Ishikawa (cell line): ENCODE measurements at regions not wholly inside any gene's neighbourhood (a gene's known extent, or its start where the extent isn't known, plus 50 kb on each side); places are given as distances from the start of the nearest gene placed in this dataset.

ENCODE experiments used
- CREB1 ChIP-seq: IDR thresholded peaks from 2 replicates; pipeline ENCODE4 v1.6.1; 2012; ENCODE audit warnings: low read depth
- EP300 ChIP-seq: IDR thresholded peaks from 2 replicates; pipeline ENCODE4 v1.6.1; 2012; ENCODE audit warnings: borderline replicate concordance
- RAD21 ChIP-seq: IDR thresholded peaks from 2 replicates; pipeline ENCODE4 v1.6.1; 2012; ENCODE audit warnings: low read depth
- REST ChIP-seq: IDR thresholded peaks from 2 replicates; pipeline ENCODE4 v1.6.1; 2012; ENCODE audit warnings: low read depth, mild to moderate bottlenecking
- TAF1 ChIP-seq: IDR thresholded peaks from 2 replicates; pipeline ENCODE4 v1.6.1; 2012; ENCODE audit warnings: low read depth, mild to moderate bottlenecking
- TEAD4 ChIP-seq: IDR thresholded peaks from 2 replicates; pipeline ENCODE4 v1.6.1; 2012
- USF1 ChIP-seq: IDR thresholded peaks from 2 replicates; pipeline ENCODE4 v1.6.1; 2012
- ZBTB7A ChIP-seq: IDR thresholded peaks from 2 replicates; pipeline ENCODE4 v1.6.1; 2012; ENCODE audit warnings: low read depth

- no peak for TF ChIP-seq EP300
- TF ChIP-seq ZBTB7A, result no peak
- no peak for TF ChIP-seq CREB1
- TF ChIP-seq TAF1, result no peak
- no peak for TF ChIP-seq TEAD4
- no peak for TF ChIP-seq RAD21
- TF ChIP-seq REST, result no peak
- TF ChIP-seq USF1, result no peak
These were observed 951.6 kb upstream of the TENM3 start for GRCh38 chr4:181291615-181292014.
